SK-N-SH treated with all-trans-retinoic acid at 6 μM for 48 hours (cell line): ENCODE measurements at regions not wholly inside any gene's neighbourhood (a gene's known extent, or its start where the extent isn't known, plus 50 kb on each side); places are given as distances from the start of the nearest gene placed in this dataset.

Source experiments
- ARNTL ChIP-seq: fragments of 450-650 bp; formaldehyde crosslinking; IDR thresholded peaks from 2 replicates; pipeline ENCODE4 v1.5.0; 2020; ENCODE audit warnings: low read depth, mild to moderate bottlenecking, moderate library complexity, borderline replicate concordance
- PATZ1 ChIP-seq: fragments of 250-450 bp; sonication (Bioruptor Pico); IDR thresholded peaks from 2 replicates; pipeline ENCODE4 v1.8.0; 2020; ENCODE audit warnings: mild to moderate bottlenecking, moderate library complexity, borderline replicate concordance
- SNAI2 ChIP-seq: fragments of 250-450 bp; sonication (Bioruptor Pico); IDR thresholded peaks from 2 replicates; pipeline ENCODE4 v1.5.0; 2020; ENCODE audit warnings: mild to moderate bottlenecking, moderate library complexity

GRCh38 chr6:23981923-23982322 is 144.1 kb upstream of the NRSN1 start:
- TF ChIP-seq ARNTL: no peak
- no peak for TF ChIP-seq PATZ1 (CRISPR knock-in tag)
- no peak for TF ChIP-seq SNAI2 (CRISPR knock-in tag)
